ENCODE measurements at regions not wholly inside any gene's neighbourhood (a gene's known extent, or its start where the extent isn't known, plus 50 kb on each side); places are given as distances from the start of the nearest gene placed in this dataset.

DNA sequence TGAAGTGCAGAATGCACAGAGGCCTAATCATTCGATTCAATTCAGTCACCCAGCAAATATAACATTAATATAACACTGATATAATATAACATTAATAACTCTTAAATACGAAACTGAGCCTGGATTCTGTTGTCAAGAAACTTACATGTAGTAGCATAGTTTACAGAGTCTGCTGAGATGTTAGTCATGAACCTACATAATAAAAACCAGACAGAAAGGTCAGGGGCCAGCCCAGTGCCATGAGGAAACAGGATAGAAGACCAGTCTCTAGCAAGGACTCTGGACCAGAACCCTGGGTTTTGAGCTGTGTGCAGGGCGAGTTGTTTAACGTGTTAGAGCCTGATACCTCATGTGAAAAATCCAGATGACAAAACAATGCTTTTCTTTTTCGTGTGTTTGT lies 234.7 kb downstream of the NR2F1-AS1 start:
- TF ChIP-seq, protein P1, sequence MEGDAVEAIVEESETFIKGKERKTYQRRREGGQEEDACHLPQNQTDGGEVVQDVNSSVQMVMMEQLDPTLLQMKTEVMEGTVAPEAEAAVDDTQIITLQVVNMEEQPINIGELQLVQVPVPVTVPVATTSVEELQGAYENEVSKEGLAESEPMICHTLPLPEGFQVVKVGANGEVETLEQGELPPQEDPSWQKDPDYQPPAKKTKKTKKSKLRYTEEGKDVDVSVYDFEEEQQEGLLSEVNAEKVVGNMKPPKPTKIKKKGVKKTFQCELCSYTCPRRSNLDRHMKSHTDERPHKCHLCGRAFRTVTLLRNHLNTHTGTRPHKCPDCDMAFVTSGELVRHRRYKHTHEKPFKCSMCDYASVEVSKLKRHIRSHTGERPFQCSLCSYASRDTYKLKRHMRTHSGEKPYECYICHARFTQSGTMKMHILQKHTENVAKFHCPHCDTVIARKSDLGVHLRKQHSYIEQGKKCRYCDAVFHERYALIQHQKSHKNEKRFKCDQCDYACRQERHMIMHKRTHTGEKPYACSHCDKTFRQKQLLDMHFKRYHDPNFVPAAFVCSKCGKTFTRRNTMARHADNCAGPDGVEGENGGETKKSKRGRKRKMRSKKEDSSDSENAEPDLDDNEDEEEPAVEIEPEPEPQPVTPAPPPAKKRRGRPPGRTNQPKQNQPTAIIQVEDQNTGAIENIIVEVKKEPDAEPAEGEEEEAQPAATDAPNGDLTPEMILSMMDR (IDR thresholded peaks at IDR 0.05) = no peak
- H3K27ac ChIP-seq = no peak overlapping the region
- no peak overlapping the region for H3K4me3 ChIP-seq
- DNase-seq (ENCODE audit: low spot score) = no peak

DNA sequence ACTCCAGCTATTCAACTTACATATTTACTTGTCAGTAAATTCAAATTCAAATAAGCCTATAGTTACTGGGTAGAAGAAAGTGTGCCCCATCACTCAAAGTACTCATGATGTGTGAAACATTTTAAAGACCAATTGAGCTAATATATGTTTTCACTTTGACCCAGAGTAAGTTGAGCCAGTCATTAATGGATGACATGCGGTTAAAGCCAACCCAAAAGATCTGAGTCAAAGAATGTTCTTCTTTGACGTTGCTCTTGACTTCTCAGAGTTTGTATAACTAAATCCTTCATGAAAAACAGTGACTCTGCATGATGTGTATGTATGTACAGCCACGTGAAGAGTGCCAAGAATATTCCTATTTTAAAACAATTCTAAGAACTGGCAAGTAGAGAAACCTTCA lies 237.4 kb downstream of the NR2F1-AS1 start:
- DNase-seq (ENCODE audit: low spot score) = no peak
- no peak overlapping the region for H3K4me3 ChIP-seq
- no peak overlapping the region for H3K27ac ChIP-seq
- TF ChIP-seq, protein P1 (IDR thresholded peaks at IDR 0.05) = no peak

DNA sequence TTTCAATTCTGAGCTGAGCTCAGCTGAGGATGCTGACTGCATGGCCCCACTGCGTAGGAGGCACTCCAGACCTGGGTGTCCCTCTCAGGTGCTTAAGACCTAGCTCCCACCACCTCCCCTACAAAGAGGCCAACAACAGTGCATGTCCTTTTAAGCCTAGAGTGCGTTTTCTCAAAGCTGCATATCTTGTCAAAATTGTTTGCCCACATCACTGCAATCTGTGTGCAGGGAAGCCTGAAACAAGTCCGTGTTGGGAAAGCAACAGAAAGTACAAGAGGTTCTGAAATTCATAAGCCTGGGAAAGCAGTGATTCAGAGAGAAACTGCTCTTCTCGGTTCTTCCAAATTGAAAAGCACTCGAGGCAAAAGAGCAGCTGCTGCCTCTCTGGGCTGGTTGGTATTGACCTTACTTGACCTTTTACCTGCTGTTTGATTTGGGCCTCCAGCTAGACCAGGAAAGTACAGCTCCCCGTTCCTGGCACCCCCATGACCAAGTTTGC lies 238.4 kb downstream of the NR2F1-AS1 start:
- DNase-seq (ENCODE audit: low spot score) = no peak
- TF ChIP-seq, protein P1 (IDR thresholded peaks at IDR 0.05) = no peak
- Histone ChIP-seq H3K27ac (no peak overlapping the region), H3K4me3 (no peak overlapping the region)

DNA sequence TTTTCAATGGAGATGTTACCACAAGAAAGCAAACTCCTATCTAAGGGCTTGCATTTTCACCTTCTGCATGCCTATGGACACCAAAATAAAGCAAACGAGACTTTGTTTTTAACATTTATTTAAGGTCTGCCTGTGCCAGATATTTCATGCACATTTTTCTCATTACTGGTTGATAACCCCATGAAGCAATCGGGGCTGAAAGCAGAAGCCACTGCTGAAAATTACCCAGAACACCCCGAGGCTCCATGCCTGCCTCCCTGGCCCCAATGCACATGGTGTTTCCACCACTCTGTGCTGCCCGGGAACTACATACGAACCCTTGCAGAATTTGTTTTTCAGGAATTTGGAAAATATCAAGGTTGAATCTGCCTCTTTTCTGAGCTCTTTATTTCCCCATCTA lies 240.1 kb downstream of the NR2F1-AS1 start:
- no peak overlapping the region for H3K4me3 ChIP-seq
- no peak for DNase-seq (ENCODE audit: low spot score)
- TF ChIP-seq, protein P1 (IDR thresholded peaks at IDR 0.05) = no peak
- no peak overlapping the region for H3K27ac ChIP-seq

DNA sequence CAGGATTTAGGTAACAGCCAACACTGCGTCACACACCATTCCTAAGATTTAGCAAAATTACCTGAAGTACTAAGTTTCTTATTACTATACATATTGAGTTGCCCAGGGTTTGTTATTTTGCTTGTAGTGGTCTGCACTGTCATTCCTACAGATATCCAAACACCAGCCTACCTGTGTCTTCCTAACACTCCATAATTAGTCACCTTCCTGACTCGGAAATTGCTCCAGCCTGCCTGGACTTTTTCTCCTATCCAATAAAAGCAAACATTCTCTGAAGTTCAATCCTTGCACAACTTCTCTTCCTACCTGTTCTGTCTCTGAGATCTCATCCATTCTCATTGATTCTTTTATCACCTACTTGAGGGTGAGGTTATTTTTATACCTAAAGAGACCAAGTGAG lies 243.9 kb downstream of the NR2F1-AS1 start:
- Histone ChIP-seq H3K4me3 (no peak overlapping the region), H3K27ac (no peak overlapping the region)
- no peak for DNase-seq (ENCODE audit: low spot score)
- TF ChIP-seq, protein P1 (IDR thresholded peaks at IDR 0.05) = no peak

DNA sequence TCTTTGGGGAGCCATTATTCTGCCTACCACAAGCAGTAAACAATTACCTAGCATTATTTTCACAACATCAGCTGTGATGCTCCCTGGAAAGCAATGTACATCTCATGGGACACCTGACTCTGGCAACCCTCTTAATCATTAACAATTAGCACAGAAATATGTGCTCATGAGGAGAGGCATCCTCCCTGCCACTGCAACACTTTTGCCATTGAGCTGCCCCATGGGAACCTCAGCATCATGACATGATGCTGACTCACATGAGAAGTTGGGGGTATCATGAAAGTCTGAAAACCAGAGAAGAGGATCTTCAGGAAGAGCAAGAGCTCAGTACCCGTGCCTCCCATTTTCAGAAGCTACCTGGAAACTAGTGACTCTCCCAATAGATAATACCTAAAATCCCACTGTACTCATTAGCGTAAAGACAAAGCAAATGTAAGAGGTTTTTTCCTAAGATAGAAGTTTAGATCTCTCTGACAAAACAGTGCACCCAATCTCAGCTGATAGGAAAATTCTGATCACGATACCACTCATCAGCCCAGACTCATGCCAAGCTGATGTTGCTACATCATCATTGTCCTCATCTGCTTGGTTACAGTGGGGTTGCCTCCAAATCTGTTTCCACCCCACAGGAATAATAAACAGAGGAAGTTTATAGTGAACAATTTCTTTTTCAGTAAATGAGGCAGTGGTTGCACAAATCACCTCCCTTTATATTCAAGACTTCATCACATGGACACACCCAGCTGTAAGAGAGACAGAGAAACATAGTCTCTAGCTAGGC lies 244.5 kb downstream of the NR2F1-AS1 start:
- Histone ChIP-seq H3K4me3 (no peak overlapping the region), H3K27ac (no peak overlapping the region)
- TF ChIP-seq, protein P1 (IDR thresholded peaks at IDR 0.05) = no peak
- no peak for DNase-seq (ENCODE audit: low spot score)

DNA sequence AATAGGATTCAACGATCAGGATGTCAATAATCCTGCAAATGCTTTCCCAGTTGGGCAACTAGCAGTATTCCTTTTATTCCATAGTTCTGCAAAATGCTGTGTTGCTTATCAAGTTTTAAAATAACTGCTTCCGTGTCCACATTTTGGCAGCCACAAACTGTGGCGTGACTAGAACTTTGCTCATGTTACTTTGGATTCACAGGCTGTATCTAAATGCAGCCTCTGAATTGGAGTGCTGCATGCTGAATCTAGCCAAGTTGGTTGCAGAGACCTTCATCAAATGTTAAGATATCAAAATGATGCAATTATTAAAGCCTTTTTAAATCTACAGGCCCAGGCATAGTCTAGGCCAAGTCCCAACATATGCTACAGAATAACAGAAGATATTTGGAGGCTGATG lies 249.2 kb downstream of the NR2F1-AS1 start:
- no peak overlapping the region for H3K27ac ChIP-seq
- no peak overlapping the region for H3K4me3 ChIP-seq
- TF ChIP-seq, protein P1 (IDR thresholded peaks at IDR 0.05) = no peak
- DNase-seq (ENCODE audit: low spot score) = no peak
